ENCODE measurements at regions not wholly inside any gene's neighbourhood (a gene's known extent, or its start where the extent isn't known, plus 50 kb on each side); places are given as distances from the start of the nearest gene placed in this dataset.

GRCh38 chr11:116184763-116185162, 588.0 kb downstream of the BUD13 start:
- no peak for TF ChIP-seq CTCF (IDR thresholded peaks at IDR 0.05)
- no peak for TF ChIP-seq POLR2A (IDR thresholded peaks at IDR 0.05)

Measured in esophagus squamous epithelium (tissue), 4 donors.